ENCODE measurements at regions not wholly inside any gene's neighbourhood (a gene's known extent, or its start where the extent isn't known, plus 50 kb on each side); places are given as distances from the start of the nearest gene placed in this dataset.

DNA sequence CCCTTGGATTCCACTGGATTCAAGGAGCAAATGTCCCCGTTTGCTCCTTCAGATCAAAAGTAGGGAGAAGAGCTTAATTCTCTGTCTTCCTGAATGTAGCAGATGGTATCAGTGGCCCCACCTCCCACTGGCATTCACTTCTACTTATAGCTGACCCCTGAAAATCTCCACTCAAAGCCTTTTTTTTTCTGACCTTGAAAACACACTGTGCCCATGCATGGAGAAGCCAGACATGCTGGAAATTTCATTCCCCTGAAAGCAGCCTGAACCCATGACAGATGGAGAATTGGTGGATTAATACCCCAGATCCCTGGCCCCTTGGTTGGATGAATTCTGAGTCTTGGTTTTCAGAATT is 76.6 kb upstream of the UBAC2 start:
- Histone ChIP-seq H3K4me1 (no peaks in the 10 kb centered on the region), H3K9me3 (no peaks in the 10 kb centered on the region), H3K27me3 (no peaks in the 10 kb centered on the region), H3K27ac (no peak overlapping the region), H3K4me3 (no peak overlapping the region), H3K36me3 (no peaks in the 10 kb centered on the region)
- in situ Hi-C loops (cut with MboI; ENCODE audit: low sequenced_read_pairs in 4 of 4) (no loop called here), intact Hi-C loops (cut with DNase I; ENCODE audit: low total_unique reads) (no loop called here)
- DNase-seq, result no peak
- TF ChIP-seq, protein P1, sequence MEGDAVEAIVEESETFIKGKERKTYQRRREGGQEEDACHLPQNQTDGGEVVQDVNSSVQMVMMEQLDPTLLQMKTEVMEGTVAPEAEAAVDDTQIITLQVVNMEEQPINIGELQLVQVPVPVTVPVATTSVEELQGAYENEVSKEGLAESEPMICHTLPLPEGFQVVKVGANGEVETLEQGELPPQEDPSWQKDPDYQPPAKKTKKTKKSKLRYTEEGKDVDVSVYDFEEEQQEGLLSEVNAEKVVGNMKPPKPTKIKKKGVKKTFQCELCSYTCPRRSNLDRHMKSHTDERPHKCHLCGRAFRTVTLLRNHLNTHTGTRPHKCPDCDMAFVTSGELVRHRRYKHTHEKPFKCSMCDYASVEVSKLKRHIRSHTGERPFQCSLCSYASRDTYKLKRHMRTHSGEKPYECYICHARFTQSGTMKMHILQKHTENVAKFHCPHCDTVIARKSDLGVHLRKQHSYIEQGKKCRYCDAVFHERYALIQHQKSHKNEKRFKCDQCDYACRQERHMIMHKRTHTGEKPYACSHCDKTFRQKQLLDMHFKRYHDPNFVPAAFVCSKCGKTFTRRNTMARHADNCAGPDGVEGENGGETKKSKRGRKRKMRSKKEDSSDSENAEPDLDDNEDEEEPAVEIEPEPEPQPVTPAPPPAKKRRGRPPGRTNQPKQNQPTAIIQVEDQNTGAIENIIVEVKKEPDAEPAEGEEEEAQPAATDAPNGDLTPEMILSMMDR (IDR thresholded peaks at IDR 0.05 in 4 of 5, conservative IDR thresholded peaks at IDR 0.05 in 1 of 5), result no peak
- TF ChIP-seq POLR2A (IDR thresholded peaks at IDR 0.05), result no peak
- ATAC-seq, result no peak

DNA sequence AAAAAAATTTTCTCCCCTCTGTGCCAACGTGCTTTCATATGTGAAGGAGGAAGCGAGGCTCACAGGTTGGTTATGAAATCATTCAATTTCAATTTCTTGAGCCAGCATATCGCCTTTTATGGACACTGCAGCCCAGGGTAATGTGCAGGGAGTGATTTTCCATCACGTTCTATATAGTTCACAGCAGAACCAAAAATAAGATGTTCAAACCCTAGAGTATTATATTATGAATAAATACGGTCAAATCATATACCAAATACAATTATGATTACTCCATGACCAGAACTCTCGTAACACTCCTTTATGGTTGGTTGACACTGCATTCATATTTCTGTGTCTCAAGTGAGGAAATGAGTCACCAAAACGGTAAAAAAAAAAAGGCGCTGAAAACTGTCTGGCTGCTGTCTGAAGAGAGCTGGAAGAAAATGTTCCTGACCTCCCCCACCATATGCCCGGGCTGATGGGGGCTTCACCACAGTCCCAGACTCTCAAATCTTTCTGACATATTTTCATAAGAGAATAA is 75.8 kb upstream of the UBAC2 start:
- Histone ChIP-seq H3K4me3 (no peak overlapping the region), H3K4me1 (no peaks in the 10 kb centered on the region), H3K36me3 (no peaks in the 10 kb centered on the region), H3K9me3 (no peaks in the 10 kb centered on the region), H3K27me3 (no peaks in the 10 kb centered on the region), H3K27ac (no peak overlapping the region)
- ATAC-seq (no peak), DNase-seq (no peak)
- TF ChIP-seq, protein P1 (IDR thresholded peaks at IDR 0.05 in 4 of 5, conservative IDR thresholded peaks at IDR 0.05 in 1 of 5), result no peak
- TF ChIP-seq POLR2A (IDR thresholded peaks at IDR 0.05), result no peak
- in situ Hi-C loops (cut with MboI; ENCODE audit: low sequenced_read_pairs in 4 of 4) (no loop called here), intact Hi-C loops (cut with DNase I; ENCODE audit: low total_unique reads) (no loop called here)

DNA sequence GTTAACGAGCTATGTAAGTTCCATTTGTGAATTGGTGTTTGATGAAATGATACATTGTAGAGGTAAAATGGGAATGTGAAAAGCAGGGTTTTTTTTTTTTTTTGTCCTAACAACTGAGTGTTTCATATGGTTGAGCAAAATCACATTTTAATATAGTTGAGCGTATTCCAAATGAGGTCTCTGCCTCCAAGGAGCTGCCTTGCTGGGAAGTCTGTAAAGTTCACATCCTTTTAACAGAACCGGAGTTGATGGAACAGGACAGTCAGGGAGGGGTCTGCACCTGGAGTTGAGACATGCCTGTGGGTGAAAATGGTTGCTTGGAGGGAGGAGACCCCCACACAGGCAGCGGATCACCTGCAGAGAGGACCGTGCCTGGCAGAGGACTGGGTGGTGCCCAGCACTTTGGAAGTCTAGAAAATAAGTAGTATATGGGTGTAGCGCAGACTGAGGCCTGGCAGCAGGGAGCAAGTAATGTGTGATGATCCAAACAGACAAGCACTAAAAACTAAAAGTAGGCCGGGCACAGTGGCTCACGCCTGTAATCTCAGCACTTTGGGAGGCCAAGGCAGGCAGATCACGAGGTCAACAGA is 75.2 kb upstream of the UBAC2 start:
- H3K27ac ChIP-seq, result no peak overlapping the region
- no peaks in the 10 kb centered on the region for H3K9me3 ChIP-seq
- no peak overlapping the region for H3K4me3 ChIP-seq
- H3K4me1 ChIP-seq, result no peaks in the 10 kb centered on the region
- intact Hi-C loops (cut with DNase I; ENCODE audit: low total_unique reads) (no loop called here), in situ Hi-C loops (cut with MboI; ENCODE audit: low sequenced_read_pairs in 4 of 4) (no loop called here)
- H3K36me3 ChIP-seq, result no peaks in the 10 kb centered on the region
- TF ChIP-seq, protein P1 (IDR thresholded peaks at IDR 0.05 in 4 of 5, conservative IDR thresholded peaks at IDR 0.05 in 1 of 5), result no peak
- TF ChIP-seq POLR2A (IDR thresholded peaks at IDR 0.05), result no peak
- no peaks in the 10 kb centered on the region for H3K27me3 ChIP-seq
- DNase-seq, result no peak
- ATAC-seq, result no peak

DNA sequence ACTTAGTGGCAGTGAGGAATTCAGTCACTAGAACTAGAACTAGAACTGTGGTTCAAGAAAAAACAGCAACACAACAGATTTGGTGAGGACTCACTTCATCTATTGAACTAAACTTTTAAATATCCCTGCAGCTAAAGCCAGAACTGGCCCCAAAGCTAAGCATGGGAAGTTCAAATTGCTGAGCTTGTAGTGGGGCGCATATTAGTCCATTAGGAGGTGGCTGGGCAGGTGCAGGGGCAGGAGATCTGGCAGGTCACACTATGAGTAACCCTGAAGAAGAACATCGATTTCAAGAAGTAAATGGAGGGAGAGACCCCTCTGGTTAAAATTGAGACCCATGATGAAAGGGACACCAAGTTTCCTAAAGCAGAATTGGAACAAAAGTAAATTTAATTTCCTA is 73.8 kb upstream of the UBAC2 start:
- intact Hi-C loops (cut with DNase I; ENCODE audit: low total_unique reads), result no loop called here
- TF ChIP-seq POLR2A (IDR thresholded peaks at IDR 0.05), result no peak
- TF ChIP-seq, protein P1 (IDR thresholded peaks at IDR 0.05 in 4 of 5, conservative IDR thresholded peaks at IDR 0.05 in 1 of 5), result no peak
- Histone ChIP-seq H3K4me1 (no peaks in the 10 kb centered on the region), H3K27me3 (no peaks in the 10 kb centered on the region), H3K9me3 (no peaks in the 10 kb centered on the region), H3K4me3 (no peak overlapping the region), H3K27ac (no peak overlapping the region), H3K36me3 (no peaks in the 10 kb centered on the region)
- no peak for ATAC-seq
- in situ Hi-C loops (cut with MboI; ENCODE audit: low sequenced_read_pairs in 4 of 4), result no loop called here
- DNase-seq, result no peak

DNA sequence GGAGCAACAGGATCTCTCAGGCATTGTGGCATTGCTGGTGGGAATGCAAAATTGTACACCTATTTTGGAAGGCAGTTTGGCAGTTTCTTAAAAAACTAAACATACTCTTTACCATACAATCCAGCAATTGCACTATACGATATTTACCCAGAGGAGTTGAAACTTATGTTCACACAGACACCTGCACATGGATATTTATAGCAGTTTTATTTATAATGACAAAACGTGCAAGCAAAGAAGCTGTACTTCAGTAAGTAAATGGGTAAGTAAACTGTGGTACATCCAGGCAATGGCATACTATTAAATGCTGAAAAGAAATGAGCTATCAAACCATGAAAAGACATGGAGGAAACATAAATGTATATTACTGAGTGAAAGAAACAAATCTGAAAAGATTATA is 71.6 kb upstream of the UBAC2 start:
- intact Hi-C loops (cut with DNase I; ENCODE audit: low total_unique reads) (no loop called here), in situ Hi-C loops (cut with MboI; ENCODE audit: low sequenced_read_pairs in 4 of 4) (no loop called here)
- H3K9me3 ChIP-seq, result no peaks in the 10 kb centered on the region
- H3K27ac ChIP-seq, result no peak overlapping the region
- DNase-seq, result no peak
- H3K4me3 ChIP-seq, result no peak overlapping the region
- H3K36me3 ChIP-seq, result no peaks in the 10 kb centered on the region
- ATAC-seq, result no peak
- H3K4me1 ChIP-seq, result no peaks in the 10 kb centered on the region
- no peaks in the 10 kb centered on the region for H3K27me3 ChIP-seq
- TF ChIP-seq, protein P1 (IDR thresholded peaks at IDR 0.05 in 4 of 5, conservative IDR thresholded peaks at IDR 0.05 in 1 of 5), result no peak
- no peak for TF ChIP-seq POLR2A (IDR thresholded peaks at IDR 0.05)

All from gastrocnemius medialis (tissue), 4 donors.